DND-41 (cell line): ENCODE measurements at regions not wholly inside any gene's neighbourhood (a gene's known extent, or its start where the extent isn't known, plus 50 kb on each side); places are given as distances from the start of the nearest gene placed in this dataset.

ENCODE experiments used
- EZH2 ChIP-seq: IDR thresholded peaks from 3 replicates; pipeline ENCODE4 v1.6.1; 2012; ENCODE audit warnings: borderline replicate concordance, low read depth, mild to moderate bottlenecking, moderate library complexity, low read length, inconsistent platforms; ENCODE audit not compliant: severe bottlenecking
- TF ChIP-seq, protein P1 (sequence below): IDR thresholded peaks from 2 replicates; pipeline ENCODE4 v1.5.1; 2012; ENCODE audit warnings: borderline replicate concordance, low read length, moderate library complexity, mild to moderate bottlenecking; ENCODE audit not compliant: poor library complexity, severe bottlenecking; ENCODE audit errors: extremely low read depth

DNA sequence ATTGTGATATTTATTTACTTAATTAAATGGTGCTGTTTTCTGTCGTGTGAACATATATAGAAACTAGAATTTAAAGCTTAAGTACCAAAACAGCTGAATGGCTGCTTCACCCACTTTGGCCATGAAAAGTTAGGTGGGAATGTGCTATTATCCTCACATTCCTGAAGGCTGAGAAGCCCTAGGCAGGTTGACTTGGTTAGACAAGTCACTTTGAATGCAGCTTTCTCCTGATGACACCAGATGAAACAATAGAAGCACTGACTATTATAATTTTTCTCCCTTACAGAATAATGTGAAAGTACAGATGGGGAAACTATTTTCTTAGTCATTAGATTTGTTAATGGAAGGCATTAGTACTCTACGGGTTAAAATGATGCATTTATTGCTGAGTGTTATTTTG lies 65.1 kb upstream of the C5orf46 start:
- TF ChIP-seq, protein P1, sequence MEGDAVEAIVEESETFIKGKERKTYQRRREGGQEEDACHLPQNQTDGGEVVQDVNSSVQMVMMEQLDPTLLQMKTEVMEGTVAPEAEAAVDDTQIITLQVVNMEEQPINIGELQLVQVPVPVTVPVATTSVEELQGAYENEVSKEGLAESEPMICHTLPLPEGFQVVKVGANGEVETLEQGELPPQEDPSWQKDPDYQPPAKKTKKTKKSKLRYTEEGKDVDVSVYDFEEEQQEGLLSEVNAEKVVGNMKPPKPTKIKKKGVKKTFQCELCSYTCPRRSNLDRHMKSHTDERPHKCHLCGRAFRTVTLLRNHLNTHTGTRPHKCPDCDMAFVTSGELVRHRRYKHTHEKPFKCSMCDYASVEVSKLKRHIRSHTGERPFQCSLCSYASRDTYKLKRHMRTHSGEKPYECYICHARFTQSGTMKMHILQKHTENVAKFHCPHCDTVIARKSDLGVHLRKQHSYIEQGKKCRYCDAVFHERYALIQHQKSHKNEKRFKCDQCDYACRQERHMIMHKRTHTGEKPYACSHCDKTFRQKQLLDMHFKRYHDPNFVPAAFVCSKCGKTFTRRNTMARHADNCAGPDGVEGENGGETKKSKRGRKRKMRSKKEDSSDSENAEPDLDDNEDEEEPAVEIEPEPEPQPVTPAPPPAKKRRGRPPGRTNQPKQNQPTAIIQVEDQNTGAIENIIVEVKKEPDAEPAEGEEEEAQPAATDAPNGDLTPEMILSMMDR = no peak
- TF ChIP-seq EZH2 = no peak
